ENCODE measurements at regions not wholly inside any gene's neighbourhood (a gene's known extent, or its start where the extent isn't known, plus 50 kb on each side); places are given as distances from the start of the nearest gene placed in this dataset.

DNA sequence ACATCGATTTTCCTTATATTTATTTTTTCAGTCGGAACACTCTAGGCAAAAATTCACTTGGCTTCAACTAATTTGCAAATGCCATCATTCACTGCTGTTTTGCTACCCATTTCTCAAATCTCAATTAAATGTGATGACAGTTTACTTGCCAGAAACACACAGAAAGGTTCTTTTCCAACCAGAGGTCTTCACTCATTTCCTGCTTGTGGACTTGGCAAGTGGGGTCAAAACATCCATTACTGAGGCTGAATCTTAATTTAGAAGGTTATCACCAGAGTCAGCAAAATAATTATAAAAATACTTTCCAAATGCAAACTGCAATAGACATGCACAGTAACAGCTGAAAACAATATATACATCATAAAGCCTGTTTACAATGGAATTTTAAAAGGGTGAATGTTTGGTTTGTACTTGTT, 625.4 kb upstream of the TBL1XR1 start:
- Mint-ChIP-seq H3K4me1 (ENCODE audit: low read depth, unreplicated experiment) (peaks cover 18% of the 10 kb centered on the region), H3K9me3 (ENCODE audit: unreplicated experiment) (no peaks in the 10 kb centered on the region), H3K36me3 (ENCODE audit: insufficient read depth, unreplicated experiment) (no peaks in the 10 kb centered on the region), H3K27me3 (ENCODE audit: insufficient read depth, unreplicated experiment) (no peaks in the 10 kb centered on the region), H3K27ac (ENCODE audit: unreplicated experiment) (no peak overlapping the region), H3K4me3 (ENCODE audit: unreplicated experiment) (no peak overlapping the region)
- intact Hi-C loops (cut with micrococcal nuclease; ENCODE audit: unreplicated experiment) = loop anchor here (10.0 kb wide), 1 partner anchor 562 kb away; no protein-coding TSS in a partner anchor
- H3K36me3 ChIP-seq (ENCODE audit: control insufficient read depth, insufficient read depth, low read length) = no peaks in the 10 kb centered on the region
- POLR2A ChIA-PET = no interaction called here
- no peak overlapping the region for H3K4me3 ChIP-seq (ENCODE audit: low read depth, low read length)
- CTCF ChIA-PET = no interaction called here
- no peak for DNase-seq
- no peaks in the 10 kb centered on the region for H3K9me3 ChIP-seq
- BruUV-seq (replicated peaks) = no TSS peak
- H3K27me3 ChIP-seq (replicated peaks; ENCODE audit: control insufficient read depth, insufficient read depth, low read length) = no peaks in the 10 kb centered on the region
- TF ChIP-seq, protein P1, sequence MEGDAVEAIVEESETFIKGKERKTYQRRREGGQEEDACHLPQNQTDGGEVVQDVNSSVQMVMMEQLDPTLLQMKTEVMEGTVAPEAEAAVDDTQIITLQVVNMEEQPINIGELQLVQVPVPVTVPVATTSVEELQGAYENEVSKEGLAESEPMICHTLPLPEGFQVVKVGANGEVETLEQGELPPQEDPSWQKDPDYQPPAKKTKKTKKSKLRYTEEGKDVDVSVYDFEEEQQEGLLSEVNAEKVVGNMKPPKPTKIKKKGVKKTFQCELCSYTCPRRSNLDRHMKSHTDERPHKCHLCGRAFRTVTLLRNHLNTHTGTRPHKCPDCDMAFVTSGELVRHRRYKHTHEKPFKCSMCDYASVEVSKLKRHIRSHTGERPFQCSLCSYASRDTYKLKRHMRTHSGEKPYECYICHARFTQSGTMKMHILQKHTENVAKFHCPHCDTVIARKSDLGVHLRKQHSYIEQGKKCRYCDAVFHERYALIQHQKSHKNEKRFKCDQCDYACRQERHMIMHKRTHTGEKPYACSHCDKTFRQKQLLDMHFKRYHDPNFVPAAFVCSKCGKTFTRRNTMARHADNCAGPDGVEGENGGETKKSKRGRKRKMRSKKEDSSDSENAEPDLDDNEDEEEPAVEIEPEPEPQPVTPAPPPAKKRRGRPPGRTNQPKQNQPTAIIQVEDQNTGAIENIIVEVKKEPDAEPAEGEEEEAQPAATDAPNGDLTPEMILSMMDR (IDR thresholded peaks at IDR 0.05; ENCODE audit: insufficient read depth in 1 of 2, low read depth in 1 of 2, low read length in 1 of 2, severe bottlenecking in 1 of 2, unreplicated experiment in 1 of 2) = no peak
- H3K4me1 ChIP-seq = peaks cover 33% of the 10 kb centered on the region

DNA sequence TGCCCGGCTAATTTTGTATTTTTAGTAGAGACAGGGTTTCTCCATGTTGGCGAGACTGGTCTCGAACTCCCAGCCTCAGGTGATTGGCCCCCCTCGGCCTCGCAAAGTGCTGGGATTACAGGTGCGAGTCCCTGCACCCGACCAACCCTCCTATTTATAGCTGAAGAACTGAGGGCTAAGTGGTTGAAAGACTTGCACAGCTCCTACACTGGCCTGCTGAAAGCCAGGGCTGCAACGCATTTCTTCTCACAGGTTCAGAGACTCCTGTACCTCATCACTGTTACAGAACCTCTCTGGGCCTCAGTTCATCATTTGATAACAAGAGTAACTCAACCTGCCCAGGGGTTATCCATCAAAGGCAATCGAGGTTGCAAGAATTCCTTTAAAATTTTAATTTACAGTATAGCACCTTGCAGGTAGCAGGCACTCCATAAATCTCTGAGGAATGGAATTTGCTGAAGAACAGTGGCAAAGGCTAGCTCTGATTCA, 626.5 kb upstream of the TBL1XR1 start:
- H3K4me3 ChIP-seq (ENCODE audit: low read depth, low read length) = no peak overlapping the region
- H3K27me3 ChIP-seq (replicated peaks; ENCODE audit: control insufficient read depth, insufficient read depth, low read length) = no peaks in the 10 kb centered on the region
- Mint-ChIP-seq H3K27ac (ENCODE audit: unreplicated experiment) (peak overlapping the region; percentile 77), H3K36me3 (ENCODE audit: insufficient read depth, unreplicated experiment) (no peaks in the 10 kb centered on the region), H3K4me3 (ENCODE audit: unreplicated experiment) (no peak overlapping the region), H3K4me1 (ENCODE audit: low read depth, unreplicated experiment) (peaks cover 24% of the 10 kb centered on the region), H3K9me3 (ENCODE audit: unreplicated experiment) (no peaks in the 10 kb centered on the region), H3K27me3 (ENCODE audit: insufficient read depth, unreplicated experiment) (no peaks in the 10 kb centered on the region)
- H3K9me3 ChIP-seq = no peaks in the 10 kb centered on the region
- ChIA-PET CTCF (interaction anchor here (0.9 kb wide), 1 partner anchor 23 kb away, joined by 3 read pairs; no protein-coding TSS in a partner anchor), POLR2A (no interaction called here)
- BruUV-seq (replicated peaks) = no TSS peak
- TF ChIP-seq, protein P1 (IDR thresholded peaks at IDR 0.05; ENCODE audit: insufficient read depth in 1 of 2, low read depth in 1 of 2, low read length in 1 of 2, severe bottlenecking in 1 of 2, unreplicated experiment in 1 of 2) = no peak
- peaks cover 38% of the 10 kb centered on the region for H3K4me1 ChIP-seq
- intact Hi-C loops (cut with micrococcal nuclease; ENCODE audit: unreplicated experiment) = loop anchor here (1.0 to 10.0 kb wide), 3 partner anchors 29 to 561 kb away; no protein-coding TSS in a partner anchor
- no peaks in the 10 kb centered on the region for H3K36me3 ChIP-seq (ENCODE audit: control insufficient read depth, insufficient read depth, low read length)
- DNase-seq = no peak

DNA sequence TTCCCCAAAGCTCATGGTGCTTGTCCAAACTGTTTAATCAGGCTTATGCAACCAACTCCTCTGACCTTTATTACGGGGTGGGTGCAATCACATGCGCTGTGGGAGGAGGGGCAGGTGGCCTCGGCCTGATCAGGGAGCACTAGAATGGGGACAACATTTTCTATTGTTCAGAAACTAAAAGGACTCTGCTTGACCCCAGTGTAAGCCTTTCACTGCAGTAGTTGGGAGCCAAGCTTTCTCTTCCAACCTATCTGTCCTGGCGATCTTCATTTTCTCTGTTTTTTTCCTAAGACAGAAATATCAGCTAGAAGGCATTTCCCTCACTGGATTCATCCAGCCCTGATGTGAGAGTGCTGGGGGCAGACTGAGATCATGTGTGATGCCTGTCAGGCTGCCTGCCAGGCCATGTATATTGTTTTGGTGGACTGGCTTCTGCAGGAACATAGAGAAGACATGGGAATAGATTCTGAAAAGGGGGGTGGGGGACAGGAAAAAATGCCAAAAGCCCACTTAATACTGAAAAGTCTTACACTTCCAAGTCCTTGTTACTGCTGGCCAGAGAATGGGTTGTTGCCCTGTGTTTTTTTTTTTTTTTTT, 627.0 kb upstream of the TBL1XR1 start:
- H3K27ac Mint-ChIP-seq (ENCODE audit: unreplicated experiment) = peak overlapping the region; percentile 77
- intact Hi-C loops (cut with micrococcal nuclease; ENCODE audit: unreplicated experiment) = loop anchor here (1.0 to 10.0 kb wide), 3 partner anchors 29 to 561 kb away; no protein-coding TSS in a partner anchor
- Histone ChIP-seq H3K27me3 (replicated peaks; ENCODE audit: control insufficient read depth, insufficient read depth, low read length) (no peaks in the 10 kb centered on the region), H3K36me3 (ENCODE audit: control insufficient read depth, insufficient read depth, low read length) (no peaks in the 10 kb centered on the region), H3K4me3 (ENCODE audit: low read depth, low read length) (no peak overlapping the region), H3K9me3 (no peaks in the 10 kb centered on the region), H3K4me1 (peaks cover 38% of the 10 kb centered on the region)
- no peak overlapping the region for H3K4me3 Mint-ChIP-seq (ENCODE audit: unreplicated experiment)
- BruUV-seq (replicated peaks) = no TSS peak
- CTCF ChIA-PET = interaction anchor here (0.9 kb wide), 1 partner anchor 23 kb away, joined by 3 read pairs; no protein-coding TSS in a partner anchor
- POLR2A ChIA-PET = no interaction called here
- DNase-seq = peak; percentile 66 to 80
- H3K4me1 Mint-ChIP-seq (ENCODE audit: low read depth, unreplicated experiment) = peaks cover 24% of the 10 kb centered on the region
- no peaks in the 10 kb centered on the region for H3K36me3 Mint-ChIP-seq (ENCODE audit: insufficient read depth, unreplicated experiment)
- H3K27me3 Mint-ChIP-seq (ENCODE audit: insufficient read depth, unreplicated experiment) = no peaks in the 10 kb centered on the region
- TF ChIP-seq, protein P1 (IDR thresholded peaks at IDR 0.05; ENCODE audit: insufficient read depth in 1 of 2, low read depth in 1 of 2, low read length in 1 of 2, severe bottlenecking in 1 of 2, unreplicated experiment in 1 of 2) = no peak
- no peaks in the 10 kb centered on the region for H3K9me3 Mint-ChIP-seq (ENCODE audit: unreplicated experiment)

Data from Caco-2 (cell line).